K562 (cell line): ENCODE measurements at regions not wholly inside any gene's neighbourhood (a gene's known extent, or its start where the extent isn't known, plus 50 kb on each side); places are given as distances from the start of the nearest gene placed in this dataset.

ENCODE experiments used
- ATAC-seq: fragments of 200-7000 bp; cut with Tn5 transposase; 3 replicates; pipeline ENCODE4 v1.9.1; 2020; ENCODE audit warnings: moderate library complexity
- BruUV-seq: library from RNA; stranded (reverse); fragments of 400-500 nt; replicated peaks from 2 replicates; lab custom pipeline; 2021; lab: Mats Ljungman, UMichigan
- CTCF ChIA-PET: fragments of 300-600 bp; formaldehyde crosslinking; extraction: SDS; loops from one replicate; lab custom pipeline; 2021; ENCODE audit warnings: low intra/inter-chr PET ratio; lab: Yijun Ruan, JAX
- POLR2A ChIA-PET: fragments of 300-600, 350-650 bp; sonication (Branson Sonifier 250); formaldehyde crosslinking; extraction: SDS; loops from one replicate; lab custom pipeline; 2021; ENCODE audit warnings: antibody characterized with exemption, inconsistent platforms; lab: Yijun Ruan, JAX
- DNase-seq, 4 experiments: peaks; one replicate each; pipeline versions ENCODE4 v3.0.0 to v3.0.0-alpha.2; 2011 to 2018; ENCODE audit warnings: low spot score in 3 of 4, mixed read lengths in 3 of 4; ENCODE audit errors: extremely low read depth in 1 of 4
- FAIRE-seq: peaks from 2 replicates; lab custom pipeline; 2011; peaks lifted over from hg19 to GRCh38; lab: Jason Lieb, UNC
- H2AFZ ChIP-seq: 2 replicates; pipeline ENCODE4 v1.6.0; 2011; ENCODE audit warnings: low read depth, low read length, control low read depth, inconsistent platforms
- H3K27ac ChIP-seq: fragments of 200-600 bp; 3 replicates; pipeline ENCODE4 v1.8.0; 2011; ENCODE audit warnings: low read depth, mild to moderate bottlenecking, control low read depth, inconsistent platforms, low read length, moderate library complexity, mixed read lengths; ENCODE audit errors: extremely low read depth
- H3K27me3 ChIP-seq, 2 experiments: fragments of 300-600 bp in 1 of 2; 2 replicates in 1 of 2; 3 replicates in 1 of 2; pipeline versions ENCODE4 v1.6.0 to v1.8.0; 2011; ENCODE audit warnings: inconsistent platforms in 2 of 2, low read length in 2 of 2, mild to moderate bottlenecking in 1 of 2, mixed read lengths in 1 of 2, moderate library complexity in 1 of 2; ENCODE audit not compliant: control insufficient read depth in 2 of 2, insufficient read depth in 2 of 2
- H3K36me3 ChIP-seq: fragments of 300-600 bp; 3 replicates; pipeline ENCODE4 v1.8.0; 2011; ENCODE audit warnings: mild to moderate bottlenecking, low read length, inconsistent platforms; ENCODE audit not compliant: control insufficient read depth, insufficient read depth
- H3K4me1 ChIP-seq, 2 experiments: fragments of 200-600 bp in 1 of 2; replicated peaks in 1 of 2; 2 replicates in 1 of 2; 3 replicates in 1 of 2; pipeline versions ENCODE4 v1.5.1 to v1.8.0; 2011; ENCODE audit warnings: inconsistent platforms in 2 of 2, low read length in 2 of 2, mild to moderate bottlenecking in 1 of 2, mixed read lengths in 1 of 2, moderate library complexity in 1 of 2; ENCODE audit not compliant: control insufficient read depth in 2 of 2, insufficient read depth in 2 of 2
- H3K4me2 ChIP-seq: 2 replicates; pipeline ENCODE4 v1.6.1; 2011; ENCODE audit warnings: low read length, control low read depth, inconsistent platforms, mixed read lengths; ENCODE audit not compliant: insufficient read depth
- H3K4me3 ChIP-seq: fragments of 200-600 bp; sonication (generic), shearing (Covaris generic); 2 replicates; pipeline ENCODE4 v1.5.1; 2016; ENCODE audit warnings: control low read depth, inconsistent platforms
- H3K79me2 ChIP-seq: fragments of 200-600 bp; 3 replicates; pipeline ENCODE4 v1.8.0; 2011; ENCODE audit warnings: low read length, inconsistent platforms; ENCODE audit not compliant: control insufficient read depth, insufficient read depth
- H3K9ac ChIP-seq, 2 experiments: 2 replicates each; pipeline versions ENCODE4 v1.6.0 to v1.6.1; 2011; ENCODE audit warnings: low read depth in 2 of 2, low read length in 2 of 2, control low read depth in 1 of 2, inconsistent platforms in 1 of 2, mild to moderate bottlenecking in 1 of 2, mixed read lengths in 1 of 2; ENCODE audit not compliant: insufficient read depth in 1 of 2
- H3K9me1 ChIP-seq: one replicate; pipeline ENCODE4 v1.6.0; 2011; ENCODE audit warnings: inconsistent platforms, mild to moderate bottlenecking, low read length, moderate library complexity; ENCODE audit not compliant: control insufficient read depth, insufficient read depth
- H3K9me3 ChIP-seq: replicated peaks from 2 replicates; pipeline ENCODE4 v1.5.1; 2011; ENCODE audit warnings: low read depth, low read length, inconsistent platforms; ENCODE audit not compliant: control insufficient read depth, insufficient read depth
- H4K20me1 ChIP-seq: replicated peaks from 2 replicates; pipeline ENCODE4 v1.6.1; 2011; ENCODE audit warnings: low read length, inconsistent platforms, mixed read lengths; ENCODE audit not compliant: control insufficient read depth, insufficient read depth
- EZH2 ChIP-seq: IDR thresholded peaks from 2 replicates; pipeline ENCODE4 v1.6.1; 2012; ENCODE audit warnings: low read depth, mild to moderate bottlenecking, inconsistent platforms, low read length, borderline replicate concordance
- GTF2E2 ChIP-seq: fragments of 200-800 bp; sonication (Bioruptor generic); IDR thresholded peaks from 2 replicates; pipeline ENCODE4 v1.6.1; 2016; ENCODE audit warnings: missing genetic modification characterization, missing compliant biosample characterization
- PBX2 ChIP-seq, 2 experiments: IDR thresholded peaks in 1 of 2; conservative IDR thresholded peaks in 1 of 2; 2 replicates each; pipeline ENCODE4 v1.6.1; 2016; ENCODE audit warnings: low read depth in 2 of 2, mild to moderate bottlenecking in 1 of 2, missing compliant biosample characterization in 1 of 2, missing genetic modification characterization in 1 of 2, moderate library complexity in 1 of 2
- ZBTB40 ChIP-seq, 2 experiments: fragments of 450-650 bp in 1 of 2; sonication (generic) in 1 of 2; formaldehyde crosslinking in 1 of 2; IDR thresholded peaks; 2 replicates each; pipeline versions ENCODE4 v1.7.1 to v1.9.0; 2016 to 2022; ENCODE audit warnings: inconsistent platforms in 1 of 2, mild to moderate bottlenecking in 1 of 2, missing genetic modification reagents in 1 of 2
- ZNF717 ChIP-seq: fragments of 250-450 bp; sonication (Bioruptor Pico); IDR thresholded peaks from 2 replicates; pipeline ENCODE4 v1.5.0; 2021
- WGBS: fragments of 100-300 bp; shearing (Covaris generic); methylation state at CpG from one replicate; pipeline ENCODE4 v1.1.6; 2016; ENCODE audit warnings: low coverage, mixed read lengths; ENCODE audit not compliant: insufficient coverage; ENCODE audit errors: missing lambda C conversion rate; 5-methylcytosine and 5-hydroxymethylcytosine counted together
- in situ Hi-C: fragments of 300-500 bp; cut with MboI; formaldehyde crosslinking; loops from 4 replicates; pipeline ENCODE4 v1.15.0; 2018; ENCODE audit warnings: inconsistent platforms, mixed read lengths
- intact Hi-C: fragments of 100-400 bp; cut with micrococcal nuclease; formaldehyde crosslinking; loops from 2 replicates; pipeline ENCODE4 v1.14.2; 2022
- TF ChIP-seq, protein P1 (sequence below), 2 experiments: fragments of 450-650 bp; IDR thresholded peaks; 2 replicates each; pipeline ENCODE4 v1.6.1; 2016

DNA sequence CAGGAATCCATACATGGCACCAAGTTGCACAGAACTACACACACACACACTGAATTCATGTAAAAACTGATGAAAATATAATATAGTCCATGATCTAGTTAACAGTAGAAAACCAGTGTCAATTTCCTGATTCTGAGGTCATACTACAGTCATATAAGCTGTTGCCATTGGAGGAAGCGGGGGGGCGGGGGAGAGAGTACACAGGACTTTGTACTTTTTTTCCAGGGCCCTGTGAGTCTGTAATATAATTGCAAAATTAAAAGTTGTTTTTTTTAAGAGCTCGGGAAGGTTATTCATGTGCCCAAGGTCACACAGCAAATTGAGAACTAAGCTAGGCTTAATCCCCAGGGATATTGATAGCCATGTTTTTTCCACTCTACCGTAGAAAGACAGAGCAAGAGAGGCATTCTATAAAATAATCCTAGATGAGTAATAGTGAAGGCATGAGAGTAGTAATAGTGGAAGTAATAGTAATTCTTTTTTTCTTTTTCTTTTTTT is 312.3 kb downstream of the MN1 start:
- Histone ChIP-seq H3K27ac (no peak overlapping the region), H3K36me3 (no peaks in the 10 kb centered on the region), H3K4me2 (no peak overlapping the region), H4K20me1 (no peaks in the 10 kb centered on the region), H3K4me1 (no peaks in the 10 kb centered on the region), H3K4me3 (no peak overlapping the region), H3K9me3 (no peaks in the 10 kb centered on the region), H3K9me1 (no peaks in the 10 kb centered on the region), H3K27me3 (0 out of 5 replicates have a peak, but pooled peaks cover 0 to 6% of the 10 kb centered on the region in 2 experiments), H3K9ac (no peak overlapping the region), H3K79me2 (no peaks in the 10 kb centered on the region), H2AFZ (no peak overlapping the region)
- 0% methylated on average over 4 of the region's 4 CpGs for WGBS
- in situ Hi-C loops, result no loop called here
- intact Hi-C loops, result no loop called here
- ChIA-PET POLR2A (interaction anchor here (0.6 kb wide), 1 partner anchor 14 kb away, joined by 3 read pairs; no protein-coding TSS in a partner anchor), CTCF (no interaction called here)
- FAIRE-seq (no peak), DNase-seq (no peak), ATAC-seq (no peak)
- no TSS peak for BruUV-seq
- TF ChIP-seq ZBTB40 (IDR thresholded peaks at IDR 0.05) (no peak), ZBTB40 (CRISPR knock-in tag; IDR thresholded peaks at IDR 0.05) (no peak), GTF2E2 (tag) (no peak), ZNF717 (CRISPR knock-in tag) (no peak), EZH2 (no peak), PBX2 (CRISPR knock-in tag; IDR thresholded peaks at IDR 0.05; ENCODE audit: low read depth) (no peak), PBX2 (tag; conservative IDR thresholded peaks at IDR 0.05; ENCODE audit: low read depth) (no peak)
- TF ChIP-seq, protein P1, sequence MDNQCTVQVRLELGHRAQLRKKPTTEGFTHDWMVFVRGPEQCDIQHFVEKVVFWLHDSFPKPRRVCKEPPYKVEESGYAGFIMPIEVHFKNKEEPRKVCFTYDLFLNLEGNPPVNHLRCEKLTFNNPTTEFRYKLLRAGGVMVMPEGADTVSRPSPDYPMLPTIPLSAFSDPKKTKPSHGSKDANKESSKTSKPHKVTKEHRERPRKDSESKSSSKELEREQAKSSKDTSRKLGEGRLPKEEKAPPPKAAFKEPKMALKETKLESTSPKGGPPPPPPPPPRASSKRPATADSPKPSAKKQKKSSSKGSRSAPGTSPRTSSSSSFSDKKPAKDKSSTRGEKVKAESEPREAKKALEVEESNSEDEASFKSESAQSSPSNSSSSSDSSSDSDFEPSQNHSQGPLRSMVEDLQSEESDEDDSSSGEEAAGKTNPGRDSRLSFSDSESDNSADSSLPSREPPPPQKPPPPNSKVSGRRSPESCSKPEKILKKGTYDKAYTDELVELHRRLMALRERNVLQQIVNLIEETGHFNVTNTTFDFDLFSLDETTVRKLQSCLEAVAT (IDR thresholded peaks at IDR 0.05), result no peak
